ENCODE measurements at regions not wholly inside any gene's neighbourhood (a gene's known extent, or its start where the extent isn't known, plus 50 kb on each side); places are given as distances from the start of the nearest gene placed in this dataset.

DNA sequence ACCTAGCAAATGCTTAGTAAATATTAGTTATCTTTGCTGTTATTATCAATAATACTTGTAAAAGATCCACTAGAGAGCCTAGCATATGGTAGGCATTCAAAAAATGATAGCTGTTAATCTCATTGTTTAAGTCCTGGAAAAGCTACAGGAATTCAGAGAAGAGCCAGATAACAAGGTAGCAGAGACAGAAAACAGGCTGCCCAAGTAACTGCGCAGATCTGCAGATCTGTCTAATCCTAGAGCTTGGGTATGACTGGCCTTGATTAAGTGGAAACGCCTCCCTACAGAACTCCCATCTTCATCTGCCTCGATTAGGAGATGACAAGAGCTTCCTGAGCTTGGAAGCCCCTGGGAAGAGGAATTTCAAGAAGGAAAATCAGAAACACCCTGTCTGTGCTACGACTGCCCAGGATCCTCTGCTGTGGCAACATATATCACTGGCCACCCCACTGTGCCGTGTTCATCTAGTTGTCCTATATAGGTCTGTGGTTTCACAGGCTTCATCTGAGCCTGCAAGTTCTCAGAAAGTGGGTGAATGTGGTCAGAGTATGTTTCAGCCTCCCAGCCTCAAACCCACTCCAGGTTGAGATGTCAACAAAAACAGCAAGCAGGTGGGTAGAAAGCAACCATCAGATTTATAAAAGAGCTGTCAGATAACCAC, 151.5 kb upstream of the PKDCC start:
- DNase-seq (ENCODE audit: extremely low read depth in 1 of 2, low read depth in 1 of 2) = no peak

DNA sequence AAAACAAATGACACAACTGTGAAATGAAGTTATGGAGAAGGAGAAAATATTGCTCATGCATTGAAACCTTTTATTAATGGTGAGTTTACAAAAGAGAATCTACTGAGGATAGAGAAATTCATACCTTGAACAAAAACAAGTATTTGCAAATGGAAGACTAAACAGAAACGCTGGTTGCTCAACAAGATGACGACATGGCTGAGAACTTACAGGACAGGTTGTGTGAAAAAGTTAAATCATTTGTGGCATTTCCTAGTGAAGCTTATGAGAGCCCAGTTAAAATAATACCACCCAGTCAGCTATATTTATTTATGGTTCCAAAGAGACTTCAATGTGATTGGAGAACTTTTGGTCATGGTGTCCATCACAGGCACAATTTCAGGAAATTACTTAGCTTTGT, 148.6 kb upstream of the PKDCC start:
- DNase-seq (ENCODE audit: extremely low read depth in 1 of 2, low read depth in 1 of 2) = no peak

DNA sequence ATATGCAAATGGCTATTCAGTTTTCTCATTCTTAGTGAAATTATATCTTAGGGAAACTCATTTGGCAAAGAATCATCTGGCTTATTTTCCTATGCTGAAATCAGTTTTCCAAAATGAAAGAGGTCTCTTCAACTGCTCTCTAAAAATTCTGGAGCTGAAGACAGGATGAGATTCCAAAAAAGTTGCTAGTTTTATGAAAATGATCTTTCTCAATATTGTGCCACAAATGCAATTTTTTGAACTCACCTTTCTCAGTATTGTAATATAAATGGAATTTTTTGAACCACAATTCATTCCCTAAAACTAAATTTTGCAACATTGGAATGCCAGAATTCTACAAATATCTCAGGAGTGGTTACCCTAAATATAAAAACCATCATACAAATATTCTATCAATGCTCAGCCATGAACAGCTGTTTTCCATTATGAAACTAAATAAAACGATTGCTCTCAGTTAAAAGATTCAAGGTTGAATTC, 147.7 kb upstream of the PKDCC start:
- no peak for DNase-seq (ENCODE audit: extremely low read depth in 1 of 2, low read depth in 1 of 2)

DNA sequence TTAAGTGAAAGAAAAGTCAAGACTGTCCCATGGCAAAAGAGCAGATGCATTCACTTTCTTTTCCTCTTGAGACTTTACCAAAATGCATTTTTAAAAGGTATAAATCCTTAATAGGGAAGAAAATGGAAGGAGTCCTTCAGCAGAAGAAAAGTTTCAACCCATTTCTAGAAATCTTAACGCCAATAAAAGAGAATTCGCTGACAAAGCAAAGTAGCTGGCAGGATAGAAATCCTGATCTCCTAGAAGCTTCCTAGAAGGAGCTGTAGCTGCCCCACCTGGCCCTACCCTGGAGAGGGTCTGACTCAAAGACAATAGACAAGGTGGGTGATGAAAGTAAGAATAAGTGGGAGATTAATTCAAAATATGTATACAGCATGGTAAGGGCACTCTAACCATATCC, 144.9 kb upstream of the PKDCC start:
- DNase-seq (ENCODE audit: extremely low read depth in 1 of 2, low read depth in 1 of 2) = no peak

DNA sequence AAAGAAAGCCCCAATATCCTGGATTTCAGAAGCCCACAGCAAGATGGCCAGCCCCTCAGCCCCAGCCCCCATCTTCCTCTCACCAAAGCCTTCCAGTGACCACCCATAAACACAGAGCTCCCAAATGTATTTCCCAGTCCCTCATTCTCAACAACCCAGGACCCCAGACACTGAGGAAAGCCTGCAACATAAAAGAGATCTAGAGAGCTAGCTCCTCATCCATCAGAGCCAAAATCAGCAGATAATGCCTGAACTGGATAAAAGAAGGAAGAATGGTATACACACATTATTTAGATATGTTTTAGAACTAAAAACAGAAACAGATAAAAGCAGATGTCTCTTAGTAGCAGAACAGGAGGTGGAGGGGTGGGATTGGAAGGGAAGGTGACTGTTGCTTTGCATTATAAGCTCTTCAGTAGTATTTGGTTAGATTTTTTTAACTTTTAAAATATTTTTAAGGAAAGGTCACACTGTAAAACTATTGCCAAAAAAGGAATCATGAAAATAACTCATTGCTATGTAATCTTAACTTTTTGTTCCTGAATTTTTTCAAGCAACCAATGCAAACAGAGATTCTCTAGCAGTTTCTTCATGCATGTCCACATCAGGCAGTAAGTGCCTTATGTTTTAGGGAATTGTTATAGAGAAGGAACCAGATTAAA, 144.2 kb upstream of the PKDCC start:
- DNase-seq (ENCODE audit: extremely low read depth in 1 of 2, low read depth in 1 of 2) = no peak

DNA sequence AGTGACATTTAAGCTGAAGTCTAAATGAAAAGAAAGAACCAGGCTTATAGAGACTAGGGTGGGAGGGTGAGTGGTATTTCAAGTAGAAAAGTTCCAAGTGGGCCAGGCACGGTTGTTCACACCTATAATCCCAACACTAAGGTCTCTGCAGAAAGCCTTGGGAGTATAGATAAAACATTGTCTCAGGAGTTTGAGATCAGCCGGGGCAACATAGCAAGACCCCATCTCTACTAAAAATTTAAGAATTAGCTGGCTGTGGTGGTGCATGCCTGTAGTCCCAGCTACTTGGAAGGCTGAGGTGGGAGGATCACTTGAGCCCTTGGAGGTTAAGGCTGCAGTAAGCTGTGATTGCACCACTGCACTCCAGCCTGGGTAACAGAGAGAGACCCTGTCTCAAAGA, 143.4 kb upstream of the PKDCC start:
- DNase-seq (ENCODE audit: extremely low read depth in 1 of 2, low read depth in 1 of 2) = no peak

DNA sequence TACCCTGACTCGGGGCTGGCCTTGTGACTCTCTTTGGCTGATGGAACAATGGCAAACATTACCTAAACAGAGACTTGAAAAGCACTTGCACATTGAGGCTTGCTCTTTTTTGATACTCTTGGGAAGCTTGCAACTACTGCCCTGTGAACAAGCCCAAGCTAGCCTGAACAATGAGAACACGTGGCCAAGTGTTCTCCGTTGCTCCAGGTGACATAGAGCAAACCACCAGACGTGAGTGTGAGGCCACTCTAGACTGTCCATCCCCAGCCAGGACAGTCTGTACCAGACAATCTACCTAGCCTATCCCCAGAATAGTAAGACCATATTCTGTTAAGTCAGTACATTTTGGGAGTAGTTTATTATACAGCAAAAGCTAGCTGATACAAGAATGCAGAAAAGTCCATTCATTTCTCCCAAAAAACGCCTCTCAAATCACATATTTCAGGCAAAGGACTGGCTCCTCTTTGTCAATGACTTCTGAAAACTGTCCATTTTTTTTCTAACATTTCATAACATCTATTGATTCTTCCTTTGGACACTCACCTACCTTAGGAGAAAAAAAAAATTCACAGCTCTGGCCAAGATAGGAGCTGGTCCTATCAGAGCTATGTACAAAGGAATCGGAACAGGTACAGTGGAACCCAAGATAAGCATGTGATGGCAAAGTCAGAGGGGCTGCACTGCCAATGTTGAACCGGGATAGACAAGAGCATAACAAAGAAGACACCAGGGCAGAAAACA, 142.1 kb upstream of the PKDCC start:
- no peak for DNase-seq (ENCODE audit: extremely low read depth in 1 of 2, low read depth in 1 of 2)

DNA sequence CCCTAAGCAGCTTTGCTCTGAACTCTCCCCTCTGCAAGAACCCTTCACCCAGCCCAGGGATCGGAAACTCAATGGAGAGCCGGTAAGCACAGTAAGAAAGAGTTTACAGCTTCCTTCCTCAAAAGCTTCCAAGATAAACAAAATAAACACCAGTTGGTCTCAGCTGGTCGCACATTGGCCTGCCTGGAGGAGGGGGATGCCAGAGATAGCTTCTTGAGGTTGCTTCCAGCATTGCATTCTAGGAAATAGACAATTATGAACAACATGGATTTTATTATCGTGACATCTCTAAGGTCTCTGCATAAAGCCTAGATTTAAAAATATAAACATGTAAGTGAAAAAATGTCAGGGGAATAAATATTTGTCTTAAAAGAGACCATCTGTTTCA, 141.5 kb upstream of the PKDCC start:
- DNase-seq (ENCODE audit: extremely low read depth in 1 of 2, low read depth in 1 of 2) = no peak

DNA sequence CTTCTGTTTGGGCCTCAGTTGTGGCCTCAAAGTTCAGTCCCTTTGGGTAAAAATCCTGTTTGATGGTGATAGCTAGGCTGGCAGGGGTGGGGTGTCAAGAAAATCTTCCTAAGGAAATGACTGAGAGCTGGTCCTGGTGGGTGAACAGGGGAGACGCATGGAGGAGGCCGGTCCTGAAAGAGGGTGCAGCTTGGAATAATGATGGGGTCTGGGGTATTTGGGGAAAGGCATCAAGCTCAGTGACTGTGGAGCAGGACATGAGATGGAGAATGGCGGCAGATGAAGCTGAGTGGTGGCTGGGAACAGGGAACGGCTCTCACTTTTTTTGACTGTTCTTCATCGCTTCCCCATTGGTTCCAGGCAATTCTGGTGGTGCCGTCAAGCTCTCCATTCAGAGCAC, 140.7 kb upstream of the PKDCC start:
- no peak for DNase-seq (ENCODE audit: extremely low read depth in 1 of 2, low read depth in 1 of 2)

DNA sequence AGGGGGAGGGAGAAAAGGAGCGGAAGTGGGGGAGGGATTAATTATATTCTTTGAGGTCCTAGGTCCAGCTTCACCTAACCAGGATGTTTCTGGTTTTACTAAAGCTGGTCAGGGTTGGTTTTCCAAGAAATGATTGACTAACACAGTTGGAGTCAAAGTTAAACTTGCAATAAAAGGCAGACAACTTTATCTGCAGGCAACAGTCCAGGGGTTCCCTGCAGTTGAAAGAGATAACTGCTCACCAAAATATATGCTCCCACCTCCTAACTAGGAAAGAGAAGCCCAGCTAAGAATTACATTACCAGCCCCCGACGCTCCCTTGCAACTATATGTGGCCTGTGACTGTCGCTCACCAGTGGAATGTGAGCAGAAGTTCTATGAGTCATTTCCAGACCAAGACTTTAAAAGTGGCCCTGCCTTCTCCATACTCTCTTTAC, 140.0 kb upstream of the PKDCC start:
- no peak for DNase-seq (ENCODE audit: extremely low read depth in 1 of 2, low read depth in 1 of 2)

DNA sequence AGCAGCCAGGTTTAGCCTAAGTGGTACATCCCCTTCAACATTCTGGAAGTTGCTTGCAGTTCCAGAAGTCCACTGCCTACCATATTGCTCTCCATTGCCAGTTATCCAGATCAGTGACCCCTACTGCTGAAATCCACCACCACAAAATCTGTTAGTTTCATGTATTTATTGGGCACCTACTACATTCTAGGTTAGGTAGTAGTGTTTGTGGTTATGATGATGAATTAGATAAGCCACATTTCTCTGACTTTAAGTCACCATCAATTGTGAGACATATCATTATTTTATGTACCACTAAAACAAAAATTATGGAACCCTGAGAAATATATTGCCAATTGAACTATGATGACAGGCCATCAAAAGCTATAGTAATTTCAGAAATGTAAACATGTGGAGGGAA, 139.5 kb upstream of the PKDCC start:
- no peak for DNase-seq (ENCODE audit: extremely low read depth in 1 of 2, low read depth in 1 of 2)

DNA sequence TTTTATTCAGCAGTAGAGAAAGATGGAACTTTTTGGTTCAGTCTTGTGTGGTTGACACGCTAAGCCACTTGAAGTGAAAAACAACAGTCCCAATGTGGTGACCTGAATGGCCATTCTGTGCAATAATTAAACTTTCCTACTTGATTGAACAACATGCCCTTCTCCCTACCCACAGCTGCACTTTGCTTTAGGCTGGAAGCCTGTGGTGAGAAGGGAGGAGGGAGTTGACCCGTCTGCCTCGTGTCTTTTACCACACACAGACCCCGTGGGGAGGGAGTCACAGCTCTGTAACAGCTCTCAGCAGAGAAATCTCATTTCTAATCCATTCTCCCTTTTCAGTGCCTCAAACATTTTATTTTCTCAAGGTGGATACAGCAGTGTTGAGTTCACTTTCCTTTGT, 138.2 kb upstream of the PKDCC start:
- no peak for DNase-seq (ENCODE audit: extremely low read depth in 1 of 2, low read depth in 1 of 2)

DNA sequence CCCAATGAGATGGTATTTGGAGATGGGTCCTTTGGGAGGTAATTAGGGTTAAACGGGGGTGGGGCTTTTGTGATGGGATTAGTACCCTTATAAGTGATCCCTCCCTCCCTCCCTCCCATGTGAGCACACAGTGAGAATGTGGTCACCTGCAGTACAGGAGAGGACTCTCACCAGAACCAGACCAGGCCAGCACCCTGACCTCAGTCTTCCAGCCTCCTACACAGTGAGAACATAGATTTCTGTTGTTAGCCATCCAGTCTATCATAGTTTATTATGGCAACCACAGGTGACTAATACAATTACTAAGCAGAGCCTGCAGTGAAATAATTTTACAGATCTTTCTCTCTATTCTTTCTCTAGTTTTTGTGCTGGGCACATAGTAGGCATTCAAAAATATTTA, 137.7 kb upstream of the PKDCC start:
- no peak for DNase-seq (ENCODE audit: extremely low read depth in 1 of 2, low read depth in 1 of 2)

DNA sequence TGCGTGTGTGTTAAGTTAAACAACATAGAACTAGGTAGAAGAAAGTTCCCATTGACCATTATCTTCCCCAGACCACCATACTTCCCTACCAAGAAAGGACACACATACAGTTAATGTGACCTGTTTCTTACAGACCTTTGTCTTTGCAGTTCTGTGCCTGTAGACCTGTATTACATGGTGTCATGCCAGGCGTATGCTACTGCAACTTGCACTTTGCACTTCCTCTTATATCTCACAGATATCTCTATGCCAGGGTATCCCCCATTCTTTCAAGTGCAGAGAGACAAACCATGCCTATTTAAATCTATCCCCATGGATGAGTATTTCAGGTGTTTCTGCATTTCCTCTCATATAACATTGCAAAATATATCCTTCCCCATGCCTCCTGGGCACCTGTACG, 136.8 kb upstream of the PKDCC start:
- DNase-seq (ENCODE audit: extremely low read depth in 1 of 2, low read depth in 1 of 2) = no peak

DNA sequence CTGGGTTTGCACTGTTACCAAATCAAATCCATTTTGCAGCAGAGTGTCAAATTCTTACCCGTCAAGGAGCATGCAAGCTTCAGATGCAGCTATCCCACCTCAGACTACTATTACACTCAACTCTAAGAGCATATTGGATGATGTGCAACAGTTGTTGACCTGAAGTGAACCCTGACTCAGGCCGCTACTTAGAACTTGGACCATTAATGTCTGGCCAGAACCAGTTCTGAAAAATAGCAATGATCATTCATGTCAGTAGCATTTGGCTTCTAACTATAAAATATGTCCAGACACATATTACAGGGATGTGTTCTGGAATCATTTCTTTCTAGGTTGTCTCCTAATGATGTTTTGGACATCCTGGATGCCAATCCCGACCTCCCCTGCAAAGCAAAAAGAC, 135.5 kb upstream of the PKDCC start:
- no peak for DNase-seq (ENCODE audit: extremely low read depth in 1 of 2, low read depth in 1 of 2)

DNA sequence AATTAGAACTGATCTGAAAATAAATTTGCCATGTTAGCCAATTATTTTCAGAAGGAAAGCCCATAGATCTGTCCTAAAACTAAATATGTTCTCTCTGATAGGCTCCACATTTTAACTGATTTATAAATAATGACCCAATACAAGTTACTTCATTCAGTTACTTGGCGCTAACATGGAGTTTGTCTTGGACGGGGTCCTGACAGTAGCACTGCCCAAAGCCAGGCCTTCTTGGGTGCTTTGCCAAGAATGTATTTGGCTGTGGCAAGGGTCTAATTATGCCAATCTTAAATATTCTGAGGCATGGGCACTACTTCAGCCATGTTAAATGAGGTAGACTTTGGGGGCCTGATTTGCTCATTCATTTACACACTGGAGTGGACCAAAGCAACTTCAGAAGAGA, 135.0 kb upstream of the PKDCC start:
- no peak for DNase-seq (ENCODE audit: extremely low read depth in 1 of 2, low read depth in 1 of 2)

DNA sequence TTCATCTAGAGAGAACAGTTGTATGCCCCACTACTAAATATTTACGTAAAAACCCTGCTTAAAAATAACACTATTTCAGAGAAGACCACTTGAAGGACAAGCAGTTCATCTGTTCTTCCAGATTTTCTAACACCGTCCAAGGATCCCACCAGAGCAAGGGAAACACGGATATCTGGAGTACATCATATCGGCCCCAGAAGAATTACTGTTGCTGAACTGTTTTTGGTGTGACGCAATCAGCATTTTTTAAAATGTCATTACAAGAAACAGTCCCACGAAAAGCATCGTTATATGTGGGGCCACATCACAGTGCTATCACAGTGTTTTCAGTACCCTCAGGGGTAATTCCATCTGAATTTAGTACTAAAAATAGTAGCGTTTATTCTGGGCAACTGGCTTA, 134.5 kb upstream of the PKDCC start:
- no peak for DNase-seq (ENCODE audit: extremely low read depth in 1 of 2, low read depth in 1 of 2)

DNA sequence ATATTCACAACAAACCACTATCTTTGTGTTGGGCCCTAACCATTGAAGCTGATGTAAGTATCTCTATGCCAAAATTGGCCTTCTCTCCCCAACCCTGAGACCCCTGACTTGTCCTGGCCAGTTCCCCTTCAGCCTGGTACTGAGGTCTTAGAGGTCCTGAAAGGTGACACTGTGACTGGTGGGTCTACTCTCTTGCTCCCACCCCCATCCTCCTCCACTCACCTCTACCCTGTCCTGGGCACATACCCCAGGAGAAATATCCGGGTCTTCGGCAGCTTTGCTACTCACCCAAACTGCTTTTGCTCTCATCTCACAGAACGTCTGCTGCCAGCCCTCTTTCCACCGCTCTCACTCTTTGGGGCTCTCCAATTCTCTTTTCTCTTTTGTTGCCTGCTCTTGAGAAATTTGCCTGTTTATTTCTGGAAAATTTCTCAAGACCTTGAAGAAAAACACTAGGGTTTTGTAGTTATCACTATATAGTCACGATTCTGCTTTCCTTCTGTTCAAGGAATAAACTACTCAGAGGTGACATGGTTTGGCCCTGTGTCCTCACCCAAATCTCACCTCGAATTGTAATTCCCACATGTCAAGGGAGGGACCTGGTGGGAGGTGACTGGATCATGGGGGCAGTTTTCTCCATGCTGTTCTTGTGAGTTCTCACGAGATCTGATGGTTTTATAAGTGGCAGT, 133.8 kb upstream of the PKDCC start:
- no peak for DNase-seq (ENCODE audit: extremely low read depth in 1 of 2, low read depth in 1 of 2)

DNA sequence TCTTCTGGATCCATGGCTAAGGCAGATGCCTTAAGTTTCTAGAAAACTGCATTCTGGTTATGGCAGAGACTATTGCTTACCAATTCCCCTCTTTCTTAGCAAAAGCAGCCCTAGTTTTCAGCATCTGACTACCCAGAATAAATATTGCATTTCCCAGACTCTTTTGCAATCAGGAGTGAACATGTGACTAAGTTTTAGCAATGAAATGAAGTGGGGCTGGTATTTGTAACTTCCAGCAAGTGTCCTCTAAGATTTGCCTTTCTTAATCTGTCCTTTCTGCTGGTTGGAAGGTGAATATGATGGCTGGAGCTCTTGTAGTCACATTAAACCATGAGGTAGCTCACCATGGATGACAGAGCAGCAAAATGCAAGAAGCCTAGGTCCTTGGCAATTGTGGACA, 132.9 kb upstream of the PKDCC start:
- no peak for DNase-seq (ENCODE audit: extremely low read depth in 1 of 2, low read depth in 1 of 2)

DNA sequence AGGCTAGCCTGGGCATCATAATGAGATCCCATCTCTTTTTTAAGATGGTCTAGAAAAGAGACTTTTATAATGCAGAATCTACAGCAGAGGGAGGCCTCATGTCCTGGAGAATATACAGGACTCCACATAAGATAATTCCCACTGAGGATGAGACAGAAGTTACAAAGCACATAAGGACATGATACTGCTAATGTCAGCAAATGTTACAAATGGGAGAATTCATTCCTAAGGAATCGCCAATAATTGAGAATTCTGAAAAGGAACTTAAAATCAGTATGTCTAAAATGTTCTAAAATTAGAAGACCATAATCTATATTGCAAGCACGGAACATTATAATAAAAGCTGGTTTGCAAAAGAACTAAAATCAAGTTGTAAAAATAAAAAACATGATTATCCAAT, 131.6 kb upstream of the PKDCC start:
- no peak for DNase-seq (ENCODE audit: extremely low read depth in 1 of 2, low read depth in 1 of 2)

DNA sequence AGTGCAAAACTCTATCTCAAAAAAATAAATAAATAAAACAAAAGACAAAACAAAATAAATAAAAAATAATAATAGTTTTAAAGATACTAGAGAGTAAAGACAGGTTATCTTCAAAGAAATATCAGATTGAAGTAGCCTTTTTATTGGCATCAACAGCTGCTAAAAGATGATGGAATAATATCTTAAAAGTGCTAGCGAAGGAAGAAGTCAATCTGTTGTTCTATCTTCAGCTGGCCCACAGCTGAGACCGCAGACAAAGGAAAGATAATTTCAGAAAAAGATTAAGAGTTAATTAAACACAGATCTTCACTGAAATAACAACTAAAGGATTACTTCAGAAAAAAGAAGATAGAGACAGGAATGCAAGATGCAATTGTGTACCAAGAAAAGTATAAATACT, 130.2 kb upstream of the PKDCC start:
- DNase-seq (ENCODE audit: extremely low read depth in 1 of 2, low read depth in 1 of 2) = no peak

DNA sequence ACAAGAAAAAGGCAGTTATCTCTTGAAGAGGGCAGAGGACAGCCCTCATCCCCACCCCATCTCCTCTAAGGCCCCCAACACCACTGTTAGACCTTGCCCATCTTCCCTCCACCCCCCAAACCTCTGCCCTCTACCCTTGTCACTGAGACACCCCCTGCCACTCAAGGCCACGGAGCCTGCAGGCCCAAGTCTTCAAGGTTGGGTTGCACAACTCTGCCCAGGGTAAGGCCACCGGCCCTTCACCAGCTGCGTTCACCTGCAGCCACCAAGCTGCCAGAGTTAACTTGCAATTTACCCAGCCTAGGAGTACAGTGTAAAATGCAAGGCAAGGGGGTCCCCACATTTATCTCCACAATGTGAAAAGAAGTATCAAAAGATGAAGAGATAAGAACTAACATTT, 128.7 kb upstream of the PKDCC start:
- DNase-seq (ENCODE audit: extremely low read depth in 1 of 2, low read depth in 1 of 2) = no peak
